Activated CD4-positive, CD25-positive, alpha-beta regulatory T cell treated with anti-CD3 and anti-CD28 coated beads, Interleukin-2, amount 50 U/mL, for 24 hours (primary cell): ENCODE measurements at regions not wholly inside any gene's neighbourhood (a gene's known extent, or its start where the extent isn't known, plus 50 kb on each side); places are given as distances from the start of the nearest gene placed in this dataset.

Source experiments
- ATAC-seq, 2 donors: fragments of 150-1000 bp; cut with Tn5 transposase; one replicate each; pipeline ENCODE4 v1.10.0; 2021; ENCODE audit warnings: mild to moderate bottlenecking in 1 of 2, moderate library complexity in 1 of 2

GRCh38 chr6:145289573-145289972 is 445.7 kb downstream of the EPM2A start:
- ATAC-seq: no peak

GRCh38 chr6:145290122-145290521 is 445.2 kb downstream of the EPM2A start:
- ATAC-seq: no peak

GRCh38 chr6:145292066-145292465 is 443.3 kb downstream of the EPM2A start:
- no peak for ATAC-seq

GRCh38 chr6:145294942-145295341 is 440.4 kb downstream of the EPM2A start:
- no peak for ATAC-seq

- ATAC-seq: no peak
Measured at GRCh38 chr6:145295746-145296145, 439.6 kb downstream of the EPM2A start.

GRCh38 chr6:145305670-145306069 is 429.6 kb downstream of the EPM2A start:
- ATAC-seq: no peak

GRCh38 chr6:145306489-145306888 is 428.8 kb downstream of the EPM2A start:
- ATAC-seq: no peak

GRCh38 chr6:145309842-145310535 is 425.3 kb downstream of the EPM2A start:
- ATAC-seq: no peak

- ATAC-seq: no peak
Measured at GRCh38 chr6:145312481-145312880, 422.8 kb downstream of the EPM2A start.

- ATAC-seq: no peak
Measured at GRCh38 chr6:145313041-145313855, 422.1 kb downstream of the EPM2A start.

- no peak for ATAC-seq
Measured at GRCh38 chr6:145315982-145316600, 419.2 kb downstream of the EPM2A start.

- ATAC-seq: no peak
Measured at GRCh38 chr6:145318952-145319351, 416.4 kb downstream of the EPM2A start.

GRCh38 chr6:145319605-145320004 is 415.7 kb downstream of the EPM2A start:
- ATAC-seq: no peak

GRCh38 chr6:145323646-145324045 is 411.7 kb downstream of the EPM2A start:
- no peak for ATAC-seq

GRCh38 chr6:145327586-145327985 is 407.7 kb downstream of the EPM2A start:
- ATAC-seq: no peak

- no peak for ATAC-seq
Measured at GRCh38 chr6:145329257-145329656, 406.1 kb downstream of the EPM2A start.

- no peak for ATAC-seq
Measured at GRCh38 chr6:145331066-145331465, 404.3 kb downstream of the EPM2A start.

- no peak for ATAC-seq
Measured at GRCh38 chr6:145332011-145332410, 403.3 kb downstream of the EPM2A start.

GRCh38 chr6:145336119-145336518 is 399.2 kb downstream of the EPM2A start:
- ATAC-seq: no peak

- no peak for ATAC-seq
Measured at GRCh38 chr6:145339089-145339488, 396.2 kb downstream of the EPM2A start.

GRCh38 chr6:145340256-145340655 is 395.1 kb downstream of the EPM2A start:
- ATAC-seq: no peak

GRCh38 chr6:145345094-145345493 is 390.2 kb downstream of the EPM2A start:
- ATAC-seq: no peak

GRCh38 chr6:145347216-145347615 is 388.1 kb downstream of the EPM2A start:
- ATAC-seq: no peak
